H1 (cell line): ENCODE measurements at regions not wholly inside any gene's neighbourhood (a gene's known extent, or its start where the extent isn't known, plus 50 kb on each side); places are given as distances from the start of the nearest gene placed in this dataset.

Source experiments
- CREB1 ChIP-seq: IDR thresholded peaks from 2 replicates; pipeline ENCODE4 v1.6.1; 2012; ENCODE audit warnings: inconsistent platforms
- EGR1 ChIP-seq: IDR thresholded peaks from 2 replicates; pipeline ENCODE4 v1.6.1; 2011; ENCODE audit warnings: low read depth, low read length, borderline replicate concordance
- GABPA ChIP-seq: IDR thresholded peaks from 2 replicates; pipeline ENCODE4 v1.6.1; 2011; ENCODE audit warnings: mild to moderate bottlenecking, low read length, moderate library complexity, borderline replicate concordance; ENCODE audit not compliant: insufficient read depth
- HDAC2 ChIP-seq, 2 experiments: fragments of 300-600 bp in 1 of 2; sonication (generic) in 1 of 2; IDR thresholded peaks; 2 replicates each; pipeline ENCODE4 v1.6.1; 2011 to 2012; ENCODE audit warnings: low read depth in 2 of 2, low read length in 2 of 2, mild to moderate bottlenecking in 2 of 2, moderate library complexity in 2 of 2, borderline replicate concordance in 1 of 2, inconsistent platforms in 1 of 2
- JUND ChIP-seq: IDR thresholded peaks from 2 replicates; pipeline ENCODE4 v1.6.1; 2011; ENCODE audit warnings: mild to moderate bottlenecking, improper control_type of control experiment, low read length
- RNF2 ChIP-seq: fragments of 200-900, 300-1000 bp; sonication (generic); IDR thresholded peaks from 2 replicates; pipeline ENCODE4 v1.7.1; 2016; ENCODE audit warnings: borderline replicate concordance, low read depth, mild to moderate bottlenecking, antibody characterized with exemption, low read length; ENCODE audit not compliant: poor library complexity, severe bottlenecking; ENCODE audit errors: missing control alignments
- TAF7 ChIP-seq: optimal IDR thresholded peaks from 2 replicates; pipeline ENCODE3; 2011; ENCODE audit warnings: low read depth, mild to moderate bottlenecking, inconsistent platforms, low read length, moderate library complexity, borderline replicate concordance
- TF ChIP-seq, protein P1 (sequence below): IDR thresholded peaks from 2 replicates; pipeline ENCODE4 v1.6.1; 2011; ENCODE audit warnings: low read depth, mild to moderate bottlenecking, low read length; ENCODE audit not compliant: insufficient read depth

DNA sequence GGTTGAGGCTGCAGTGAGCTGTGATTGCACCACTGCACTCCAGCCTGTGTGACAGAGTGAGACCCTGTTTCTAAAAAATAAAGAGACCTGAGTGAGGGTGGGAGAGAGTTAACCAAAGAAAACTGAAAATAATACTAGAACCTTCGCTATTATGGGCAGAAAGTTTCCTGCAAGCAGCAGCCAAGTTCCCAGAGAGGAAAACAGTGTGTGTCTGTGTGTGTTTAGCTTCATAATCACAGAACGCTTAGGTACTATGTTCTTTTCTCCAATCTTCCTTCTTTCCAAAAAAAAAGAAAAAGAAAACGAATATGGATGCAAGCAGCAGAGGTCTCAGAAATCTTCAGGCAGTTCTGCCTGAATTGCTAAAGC lies 170.0 kb downstream of the LY86 start (continued):
- TF ChIP-seq CREB1, result no peak
- TF ChIP-seq TAF7, result no peak
- no peak for TF ChIP-seq EGR1
- no peak for TF ChIP-seq JUND
- TF ChIP-seq GABPA, result no peak
- TF ChIP-seq RNF2, result no peak
- no peak for TF ChIP-seq HDAC2 (IDR thresholded peaks at IDR 0.05; ENCODE audit: borderline replicate concordance in 1 of 2, low read depth in 2 of 2, low read length in 2 of 2)
- TF ChIP-seq, protein P1, sequence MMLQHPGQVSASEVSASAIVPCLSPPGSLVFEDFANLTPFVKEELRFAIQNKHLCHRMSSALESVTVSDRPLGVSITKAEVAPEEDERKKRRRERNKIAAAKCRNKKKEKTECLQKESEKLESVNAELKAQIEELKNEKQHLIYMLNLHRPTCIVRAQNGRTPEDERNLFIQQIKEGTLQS, result no peak
